ENCODE measurements at regions not wholly inside any gene's neighbourhood (a gene's known extent, or its start where the extent isn't known, plus 50 kb on each side); places are given as distances from the start of the nearest gene placed in this dataset.

- Histone ChIP-seq H3K36me3 (no peaks in the 10 kb centered on the region), H3K9me3 (no peaks in the 10 kb centered on the region), H3K4me3 (no peak overlapping the region), H3K27ac (replicated peaks in 1 of 4) (no peak overlapping the region), H3K27me3 (no peaks in the 10 kb centered on the region), H3K4me1 (no peaks in the 10 kb centered on the region)
- intact Hi-C loops (cut with DNase I), result no loop called here
- TF ChIP-seq POLR2A (IDR thresholded peaks at IDR 0.05; ENCODE audit: low read depth) (no peak), CTCF (IDR thresholded peaks at IDR 0.05) (no peak), POLR2AphosphoS5 (IDR thresholded peaks at IDR 0.05) (no peak), EP300 (IDR thresholded peaks at IDR 0.05) (no peak)
- WGBS, result no CpG with 5 or more reads among the region's 3 CpGs
- DNase-seq (ENCODE audit: extremely low spot score), result no peak
Measured at GRCh38 chr7:86226191-86226590, 417.5 kb upstream of the GRM3 start.

- H3K36me3 ChIP-seq, result no peaks in the 10 kb centered on the region
- H3K27ac ChIP-seq (replicated peaks in 1 of 4), result no peak overlapping the region
- H3K4me3 ChIP-seq, result no peak overlapping the region
- no peaks in the 10 kb centered on the region for H3K27me3 ChIP-seq
- intact Hi-C loops (cut with DNase I), result no loop called here
- DNase-seq (ENCODE audit: extremely low spot score), result no peak
- H3K4me1 ChIP-seq, result no peaks in the 10 kb centered on the region
- WGBS, result 90% methylated on average over 1 of the region's 1 CpG
- H3K9me3 ChIP-seq, result no peaks in the 10 kb centered on the region
- TF ChIP-seq POLR2AphosphoS5 (IDR thresholded peaks at IDR 0.05) (no peak), POLR2A (IDR thresholded peaks at IDR 0.05; ENCODE audit: low read depth) (no peak), EP300 (IDR thresholded peaks at IDR 0.05) (no peak), CTCF (IDR thresholded peaks at IDR 0.05) (no peak)
Measured at GRCh38 chr7:86222806-86223205, 420.9 kb upstream of the GRM3 start.

GRCh38 chr7:86214734-86215133, 429.0 kb upstream of the GRM3 start:
- TF ChIP-seq CTCF (IDR thresholded peaks at IDR 0.05) (no peak), POLR2AphosphoS5 (IDR thresholded peaks at IDR 0.05) (no peak), EP300 (IDR thresholded peaks at IDR 0.05) (no peak), POLR2A (IDR thresholded peaks at IDR 0.05; ENCODE audit: low read depth) (no peak)
- H3K4me1 ChIP-seq, result no peaks in the 10 kb centered on the region
- no peaks in the 10 kb centered on the region for H3K27me3 ChIP-seq
- no peak for DNase-seq (ENCODE audit: extremely low spot score)
- WGBS, result 82% methylated on average over 4 of the region's 4 CpGs
- H3K27ac ChIP-seq (replicated peaks in 1 of 4), result no peak overlapping the region
- H3K9me3 ChIP-seq, result no peaks in the 10 kb centered on the region
- no peaks in the 10 kb centered on the region for H3K36me3 ChIP-seq
- intact Hi-C loops (cut with DNase I), result no loop called here
- H3K4me3 ChIP-seq, result no peak overlapping the region

- no peak for DNase-seq (ENCODE audit: extremely low spot score)
- 59% methylated on average over 2 of the region's 2 CpGs for WGBS
- Histone ChIP-seq H3K4me1 (no peaks in the 10 kb centered on the region), H3K4me3 (no peak overlapping the region), H3K27ac (replicated peaks in 1 of 4) (no peak overlapping the region), H3K36me3 (no peaks in the 10 kb centered on the region), H3K9me3 (no peaks in the 10 kb centered on the region), H3K27me3 (no peaks in the 10 kb centered on the region)
- intact Hi-C loops (cut with DNase I), result no loop called here
- TF ChIP-seq CTCF (IDR thresholded peaks at IDR 0.05), result no peak
- TF ChIP-seq POLR2AphosphoS5 (IDR thresholded peaks at IDR 0.05), result no peak
- TF ChIP-seq EP300 (IDR thresholded peaks at IDR 0.05), result no peak
- no peak for TF ChIP-seq POLR2A (IDR thresholded peaks at IDR 0.05; ENCODE audit: low read depth)
Measured at GRCh38 chr7:86212976-86213375, 430.7 kb upstream of the GRM3 start.

- Histone ChIP-seq H3K4me1 (no peaks in the 10 kb centered on the region), H3K27ac (replicated peaks in 1 of 4) (no peak overlapping the region), H3K9me3 (peaks cover 0 to 11% (median 0%) of the 10 kb centered on the region in 4 donors), H3K27me3 (peaks cover 0 to 2% (median 0%) of the 10 kb centered on the region in 4 donors), H3K36me3 (no peaks in the 10 kb centered on the region), H3K4me3 (no peak overlapping the region)
- WGBS, result 74% methylated on average over 6 of the region's 8 CpGs
- DNase-seq (ENCODE audit: extremely low spot score), result no peak
- TF ChIP-seq POLR2A (IDR thresholded peaks at IDR 0.05; ENCODE audit: low read depth), result no peak
- TF ChIP-seq EP300 (IDR thresholded peaks at IDR 0.05), result no peak
- TF ChIP-seq CTCF (IDR thresholded peaks at IDR 0.05), result no peak
- TF ChIP-seq POLR2AphosphoS5 (IDR thresholded peaks at IDR 0.05), result no peak
- intact Hi-C loops (cut with DNase I), result no loop called here
Measured at GRCh38 chr7:86209036-86209435, 434.7 kb upstream of the GRM3 start.

All from esophagus muscularis mucosa (tissue), 4 donors.